NCI-H82 treated with DMSO at 0.1 percent for 48 hours (cell line): ENCODE measurements at regions not wholly inside any gene's neighbourhood (a gene's known extent, or its start where the extent isn't known, plus 50 kb on each side); places are given as distances from the start of the nearest gene placed in this dataset.
"Not testable (repeated sequence)": the region's sequence is repeated elsewhere in the genome, so short reads cannot be mapped to it uniquely, and the experiment has no call there.

Source experiments
- DNase-seq: peaks from one replicate; lab custom pipeline; 2025; ENCODE audit not compliant: unreplicated experiment; lab: John Stamatoyannopoulos, UW

DNA sequence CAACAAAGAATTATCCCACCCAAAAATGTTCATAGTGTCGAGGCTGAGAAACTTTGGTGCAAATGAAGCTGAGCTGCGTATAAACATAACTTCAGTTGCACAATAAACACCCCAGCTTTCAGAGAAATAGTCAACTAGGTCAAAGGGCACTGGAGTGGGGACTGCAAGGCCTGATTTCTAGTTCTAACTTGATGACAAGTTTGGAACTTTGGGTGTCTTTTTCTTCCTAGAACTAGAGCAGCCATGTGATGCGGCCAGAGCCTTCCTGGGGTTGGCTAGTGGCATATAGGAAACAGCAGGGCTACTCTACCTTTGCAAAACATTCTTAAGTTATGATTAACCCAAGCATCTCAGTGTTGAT, 298.4 kb upstream of the AMIGO2 start:
- DNase-seq = no peak

DNA sequence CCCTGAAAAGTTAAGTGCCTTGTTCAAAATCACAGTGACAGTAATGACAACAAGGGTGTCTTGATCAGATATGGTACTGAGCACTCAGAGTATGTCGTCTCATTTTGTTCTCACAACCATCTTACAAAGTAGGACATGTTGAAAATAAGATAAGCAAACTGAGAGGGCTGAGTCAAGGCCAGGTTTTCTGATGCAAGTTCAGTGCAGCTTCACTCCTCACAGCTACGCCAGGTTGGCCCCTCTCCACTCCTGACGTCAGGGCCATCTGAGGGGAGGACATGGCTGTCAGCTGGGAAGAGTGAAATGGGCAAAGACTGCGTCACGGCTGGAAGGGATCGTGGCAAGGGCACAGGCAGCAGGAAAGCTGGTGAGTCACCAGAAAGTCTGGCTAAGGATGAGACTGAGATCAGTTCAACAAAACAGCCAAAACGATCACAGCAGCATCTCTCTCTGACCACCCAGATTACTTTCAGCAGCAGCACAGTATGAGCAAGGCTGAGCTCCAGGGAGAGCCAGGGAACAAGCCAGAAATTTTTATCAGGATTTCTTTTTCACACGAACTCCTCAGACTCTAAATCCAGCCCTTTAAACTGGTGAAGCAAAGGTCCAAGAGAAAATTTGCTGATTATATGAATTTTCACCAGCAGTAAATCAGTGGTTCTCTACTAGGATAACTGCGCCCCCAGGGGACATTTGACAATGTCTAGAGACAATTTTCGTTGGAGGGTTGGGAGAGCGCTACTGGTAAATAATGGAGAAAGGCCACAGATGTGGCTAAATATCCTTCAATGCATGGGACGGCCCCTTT, 297.9 kb upstream of the AMIGO2 start:
- DNase-seq = no peak

DNA sequence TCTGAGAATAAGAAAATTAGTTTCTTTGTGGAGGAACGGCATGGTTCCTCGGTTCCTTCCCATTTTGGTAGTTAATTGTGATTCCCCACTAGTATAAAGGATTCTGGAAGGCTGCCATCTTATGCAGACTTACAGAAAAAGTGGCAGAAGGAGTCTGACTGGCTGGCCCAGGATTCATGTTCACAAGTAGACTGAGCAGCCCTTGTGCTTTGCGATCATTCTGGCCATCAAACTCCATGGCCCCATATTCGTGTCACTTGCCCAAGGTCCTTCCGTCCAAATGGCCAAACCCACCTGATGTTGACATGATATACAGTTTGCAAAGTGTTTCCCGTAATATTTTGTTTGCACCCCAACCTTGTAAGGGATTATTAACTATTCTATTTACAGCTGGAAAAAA, 297.2 kb upstream of the AMIGO2 start:
- DNase-seq = no peak

GRCh38 chr12:47373554-47374150, 293.9 kb upstream of the AMIGO2 start:
- no peak for DNase-seq

GRCh38 chr12:47370421-47370820, 290.7 kb upstream of the AMIGO2 start:
- DNase-seq = no peak

- no peak for DNase-seq
Observed at GRCh38 chr12:47369085-47369484, 289.3 kb upstream of the AMIGO2 start.

DNA sequence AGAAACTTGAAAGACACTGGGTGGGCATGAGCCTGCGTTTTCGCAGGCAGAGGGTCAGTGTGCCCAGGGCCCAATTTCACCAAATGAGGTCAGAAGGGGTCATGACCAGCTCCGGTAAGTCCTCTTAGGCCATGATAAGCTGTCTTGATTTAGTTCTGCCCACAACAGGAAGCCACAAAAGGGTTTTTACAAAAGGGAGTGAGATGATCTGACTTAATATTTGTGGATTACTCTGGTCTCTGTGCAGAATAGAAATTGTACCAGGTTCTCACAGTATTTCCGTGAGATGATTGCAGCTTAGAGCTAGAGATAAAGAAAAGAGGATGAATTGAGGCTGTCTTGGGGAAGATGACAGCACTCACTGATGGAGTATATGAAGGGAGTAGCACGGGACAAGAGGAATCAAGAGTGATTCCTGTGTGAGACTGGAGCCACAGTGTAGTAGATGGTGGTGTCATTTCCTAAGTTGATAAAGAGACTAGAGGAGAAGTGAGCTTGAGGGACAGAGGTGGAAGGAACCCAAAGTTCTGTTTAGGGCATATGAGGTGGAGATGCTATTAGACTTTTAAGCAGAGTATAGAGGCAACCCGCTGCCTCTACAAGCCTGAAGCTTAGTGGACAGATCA, 288.3 kb upstream of the AMIGO2 start:
- DNase-seq = no peak

GRCh38 chr12:47366579-47366978, 286.8 kb upstream of the AMIGO2 start:
- no peak for DNase-seq

GRCh38 chr12:47366157-47366556, 286.4 kb upstream of the AMIGO2 start:
- DNase-seq = no peak

DNA sequence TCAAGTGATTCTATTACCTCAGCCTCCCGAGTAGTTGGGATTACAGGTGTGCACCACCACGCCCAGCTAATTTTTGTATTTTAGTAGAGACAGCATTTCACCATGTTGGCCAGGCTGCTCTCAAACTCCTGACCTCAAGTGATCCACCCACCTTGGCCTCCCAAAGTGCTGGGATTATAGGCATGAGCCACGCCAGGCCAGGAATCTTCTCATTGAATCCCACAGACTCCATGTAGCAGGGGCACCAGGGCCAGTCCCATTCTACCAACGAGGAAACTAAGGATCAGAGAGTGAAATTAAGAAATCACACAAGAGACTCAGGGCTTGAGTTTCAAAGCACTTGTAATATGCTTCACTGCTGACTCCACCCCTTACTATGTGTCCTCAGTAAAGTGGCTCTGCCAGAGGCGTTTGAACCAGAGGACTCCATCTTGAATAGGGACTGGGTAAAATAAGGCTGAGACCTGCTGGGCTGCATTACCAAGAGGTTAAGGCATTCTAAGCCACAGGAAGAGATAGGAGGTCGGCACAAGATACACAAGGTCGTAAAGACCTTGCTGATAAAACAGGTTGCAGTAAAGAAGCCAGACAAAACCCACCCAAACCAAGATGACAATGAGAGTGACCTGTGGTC, 285.8 kb upstream of the AMIGO2 start:
- DNase-seq = not testable (repeated sequence)

- DNase-seq = no peak
Observed at GRCh38 chr12:47364261-47364660, 284.5 kb upstream of the AMIGO2 start.

DNA sequence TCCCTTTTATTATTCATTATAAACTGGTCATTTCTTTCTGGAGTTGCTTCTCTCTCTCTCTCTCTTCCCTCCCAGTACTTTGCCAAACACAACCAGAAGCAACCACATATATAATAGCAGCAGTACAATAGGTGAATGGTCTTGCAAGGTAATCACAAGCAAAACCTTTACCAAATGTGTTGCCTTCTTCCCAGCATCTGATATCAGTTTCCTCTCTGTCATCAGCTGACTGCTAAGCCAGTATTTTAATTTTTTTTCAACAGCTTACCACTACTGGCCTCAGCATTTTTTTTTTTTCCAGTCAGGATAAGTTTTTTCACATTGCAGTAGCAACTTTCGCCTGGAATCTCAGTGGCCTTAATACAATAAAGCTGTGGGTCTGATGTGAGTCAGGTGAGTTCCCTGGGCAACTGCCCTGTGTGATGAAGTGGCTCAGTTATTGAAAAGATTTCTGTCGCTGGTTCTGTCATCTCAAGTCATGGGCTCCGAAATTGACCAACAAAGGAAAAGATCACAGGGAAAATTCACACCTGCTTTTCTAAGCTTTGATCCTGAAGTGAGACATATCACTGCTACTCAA, 282.5 kb upstream of the AMIGO2 start:
- DNase-seq = no peak

- no peak for DNase-seq
Observed at GRCh38 chr12:47361389-47362021, 281.7 kb upstream of the AMIGO2 start.

GRCh38 chr12:47360771-47361388, 281.1 kb upstream of the AMIGO2 start:
- DNase-seq = no peak

- no peak for DNase-seq
Observed at GRCh38 chr12:47360093-47360480, 280.3 kb upstream of the AMIGO2 start.

GRCh38 chr12:47359310-47360092, 279.7 kb upstream of the AMIGO2 start:
- no peak for DNase-seq

DNA sequence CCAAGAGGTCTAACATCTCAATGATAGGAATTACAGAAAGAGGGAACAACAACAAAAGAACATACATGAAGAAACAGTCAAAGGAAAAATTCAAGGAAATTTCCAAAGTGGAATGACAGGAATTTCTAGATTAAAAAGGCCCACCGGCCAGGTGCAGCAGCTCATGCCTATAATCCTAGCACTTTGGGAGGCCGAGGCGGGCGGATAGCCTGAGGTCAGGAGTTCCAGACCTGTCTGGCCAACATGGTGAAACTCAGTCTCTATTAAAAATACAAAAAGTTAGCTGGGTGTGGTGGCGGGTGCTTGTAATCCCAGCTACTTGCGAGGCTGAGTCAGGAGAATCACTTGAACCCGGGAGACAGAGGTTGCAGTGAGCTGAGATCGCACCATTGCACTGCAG, 277.2 kb upstream of the AMIGO2 start:
- not testable (repeated sequence) for DNase-seq

DNA sequence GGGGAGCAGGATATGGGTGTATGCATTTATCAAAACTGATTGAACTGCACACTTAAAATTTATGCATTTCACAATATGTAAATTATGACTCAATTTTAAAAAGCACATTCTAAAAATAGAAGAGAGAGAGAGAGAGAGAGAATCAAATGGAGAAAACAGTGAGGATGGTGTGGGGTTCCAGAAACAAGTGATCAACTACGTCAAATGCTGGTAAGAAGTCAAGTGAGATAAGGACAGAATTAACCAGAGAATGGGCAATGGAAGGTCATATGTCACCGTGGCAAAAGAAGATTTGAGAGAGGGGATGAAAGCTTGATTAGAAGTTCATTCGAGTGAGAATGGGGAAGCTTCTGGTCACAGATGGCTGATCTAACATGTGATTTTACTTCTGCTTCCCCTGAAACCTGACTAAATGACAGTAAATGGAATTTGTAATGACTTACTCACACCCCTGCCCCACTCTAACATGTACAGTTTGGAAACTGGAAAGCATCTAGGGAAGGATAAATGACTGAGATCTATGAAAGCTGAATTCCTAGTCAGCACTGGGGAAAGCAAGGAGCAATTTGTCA, 276.5 kb upstream of the AMIGO2 start:
- no peak for DNase-seq

DNA sequence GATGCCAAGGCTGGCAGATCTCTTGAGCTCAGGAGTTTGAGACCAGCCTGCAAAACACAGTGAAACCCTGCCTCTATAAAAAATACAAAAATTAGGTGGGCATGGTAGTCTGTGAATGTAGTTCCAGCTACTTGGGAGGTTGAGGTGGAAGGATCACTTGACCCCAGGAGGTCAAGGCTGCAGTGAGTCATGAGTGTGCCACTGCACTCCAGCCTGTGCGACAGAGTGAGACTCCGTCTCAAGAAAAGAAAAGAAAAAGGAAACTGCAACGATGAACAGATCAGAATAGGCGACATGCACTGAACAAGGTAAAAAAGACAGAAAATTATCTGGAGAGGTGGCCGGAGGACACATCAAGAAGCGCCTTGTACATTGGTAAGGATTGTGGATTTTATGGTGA, 273.7 kb upstream of the AMIGO2 start:
- DNase-seq = no peak

DNA sequence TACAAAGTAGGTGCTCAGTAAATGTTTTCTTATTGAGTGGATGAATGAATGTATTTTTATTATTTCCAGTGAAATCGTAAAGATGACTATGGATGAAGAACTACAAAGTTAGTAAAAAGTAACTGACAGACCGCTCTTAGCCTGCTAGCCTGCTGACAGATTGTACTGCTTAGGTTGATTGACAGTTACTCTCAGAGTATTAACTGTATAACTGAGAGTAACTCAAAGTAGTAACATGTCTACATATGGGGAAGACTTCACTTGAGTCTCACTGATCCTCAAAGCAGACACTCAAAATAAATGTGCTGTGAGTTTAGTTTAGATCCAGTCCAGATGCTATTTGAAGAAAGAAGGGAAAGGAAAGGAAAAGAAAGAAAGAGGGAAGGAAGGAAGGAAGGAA, 272.3 kb upstream of the AMIGO2 start:
- DNase-seq = no peak
